Ovary (tissue), 7 donors: ENCODE measurements at regions not wholly inside any gene's neighbourhood (a gene's known extent, or its start where the extent isn't known, plus 50 kb on each side); places are given as distances from the start of the nearest gene placed in this dataset.

Experiments
- DNase-seq, 5 donors: peaks; one replicate each; pipeline ENCODE4 v3.0.0-alpha.2; 2019 to 2020
- H3K27ac ChIP-seq, 2 donors: fragments of 200-600 bp; one replicate each; pipeline versions ENCODE4 v1.5.1 to v1.8.0; 2019 to 2022
- H3K27me3 ChIP-seq: fragments of 200-600 bp; one replicate; pipeline ENCODE4 v1.8.0; 2022
- H3K36me3 ChIP-seq: fragments of 200-600 bp; sonication (generic); one replicate; pipeline ENCODE4 v1.5.1; 2019
- H3K4me1 ChIP-seq: one replicate; pipeline ENCODE4 v1.8.1; 2013; ENCODE audit warnings: mild to moderate bottlenecking, moderate library complexity; ENCODE audit not compliant: insufficient read depth
- H3K4me3 ChIP-seq: fragments of 200-600 bp; sonication (generic); one replicate; pipeline ENCODE4 v1.5.1; 2017
- H3K9me3 ChIP-seq, 2 donors: fragments of 200-600 bp in 1 of 2; sonication (generic) in 1 of 2; one replicate each; pipeline versions ENCODE4 v1.5.1 to v1.8.1; 2013 to 2019; ENCODE audit warnings: mild to moderate bottlenecking in 1 of 2, moderate library complexity in 1 of 2
- EP300 ChIP-seq: sonication (generic); formaldehyde crosslinking; IDR thresholded peaks from one replicate; pipeline ENCODE4 v1.6.1; 2017; ENCODE audit warnings: antibody characterized with exemption
- POLR2A ChIP-seq: fragments of 450-650 bp; IDR thresholded peaks from one replicate; pipeline ENCODE4 v1.6.1; 2017; ENCODE audit warnings: antibody characterized with exemption, mild to moderate bottlenecking, moderate library complexity
- WGBS, 3 donors: extraction: QIAGEN DNeasy Blood & Tissue Kit in 1 of 3; methylation state at CpG; one replicate each; pipeline versions ENCODE4 v1.1.5 to v1.1.7; 2013 to 2017; 5-methylcytosine and 5-hydroxymethylcytosine counted together
- intact Hi-C, 4 donors: fragments of 100-400 bp; cut with DNase I; formaldehyde crosslinking; loops; one replicate each; pipeline versions ENCODE4 v1.11.0 to v1.15.1; 2022 to 2023
- TF ChIP-seq, protein P1 (sequence below), 3 donors: fragments of 450-650 bp in 2 of 3; fragments of 200-600 bp in 1 of 3; IDR thresholded peaks; one replicate each; pipeline versions ENCODE4 v1.5.1 to v1.8.0; 2016 to 2022; ENCODE audit warnings: antibody characterized with exemption in 3 of 3, mild to moderate bottlenecking in 1 of 3
- donor health status: DM: no; HTN: no; CAD: no; lungs with moderate emphysema.
- donor health status: DM: no; HTN: no; CAD: no.
- donor health status: Bipolar disorder and iron deficiency.
- donor health status: DM: no; HTN: no; CAD: no.
- donor health status: DM: yes; HTN: yes; CAD: no.

DNA sequence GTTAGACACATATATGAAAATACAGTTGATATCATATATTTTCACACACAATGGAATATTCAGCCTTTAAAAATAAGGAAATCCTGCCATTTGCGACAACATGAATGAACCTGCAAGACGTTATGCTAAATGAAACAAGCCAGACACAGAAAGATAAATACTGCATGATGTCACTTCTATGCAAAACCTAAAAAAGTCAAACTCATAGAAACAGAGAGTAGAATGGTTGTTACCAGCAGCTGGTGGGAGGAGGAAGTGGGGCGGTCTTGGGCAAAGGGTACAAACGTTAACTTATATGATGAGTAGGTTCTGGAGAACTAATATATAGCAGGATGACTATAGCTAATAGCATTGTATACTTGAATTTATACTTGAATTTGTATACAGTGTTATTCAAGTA, 213.2 kb upstream of the NR2F2 start:
- Histone ChIP-seq H3K4me1 (peaks cover 6% of the 10 kb centered on the region), H3K27ac (no peak overlapping the region), H3K4me3 (no peak overlapping the region), H3K27me3 (no peaks in the 10 kb centered on the region), H3K9me3 (no peaks in the 10 kb centered on the region), H3K36me3 (no peaks in the 10 kb centered on the region)
- TF ChIP-seq, protein P1, sequence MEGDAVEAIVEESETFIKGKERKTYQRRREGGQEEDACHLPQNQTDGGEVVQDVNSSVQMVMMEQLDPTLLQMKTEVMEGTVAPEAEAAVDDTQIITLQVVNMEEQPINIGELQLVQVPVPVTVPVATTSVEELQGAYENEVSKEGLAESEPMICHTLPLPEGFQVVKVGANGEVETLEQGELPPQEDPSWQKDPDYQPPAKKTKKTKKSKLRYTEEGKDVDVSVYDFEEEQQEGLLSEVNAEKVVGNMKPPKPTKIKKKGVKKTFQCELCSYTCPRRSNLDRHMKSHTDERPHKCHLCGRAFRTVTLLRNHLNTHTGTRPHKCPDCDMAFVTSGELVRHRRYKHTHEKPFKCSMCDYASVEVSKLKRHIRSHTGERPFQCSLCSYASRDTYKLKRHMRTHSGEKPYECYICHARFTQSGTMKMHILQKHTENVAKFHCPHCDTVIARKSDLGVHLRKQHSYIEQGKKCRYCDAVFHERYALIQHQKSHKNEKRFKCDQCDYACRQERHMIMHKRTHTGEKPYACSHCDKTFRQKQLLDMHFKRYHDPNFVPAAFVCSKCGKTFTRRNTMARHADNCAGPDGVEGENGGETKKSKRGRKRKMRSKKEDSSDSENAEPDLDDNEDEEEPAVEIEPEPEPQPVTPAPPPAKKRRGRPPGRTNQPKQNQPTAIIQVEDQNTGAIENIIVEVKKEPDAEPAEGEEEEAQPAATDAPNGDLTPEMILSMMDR (IDR thresholded peaks at IDR 0.05): no peak
- no peak for TF ChIP-seq POLR2A
- TF ChIP-seq EP300: no peak
- DNase-seq: no peak
- intact Hi-C loops: no loop called here
- WGBS, 3 donors: 69 to 93% (median 89%) methylated on average over 4 of the region's 4 CpGs

DNA sequence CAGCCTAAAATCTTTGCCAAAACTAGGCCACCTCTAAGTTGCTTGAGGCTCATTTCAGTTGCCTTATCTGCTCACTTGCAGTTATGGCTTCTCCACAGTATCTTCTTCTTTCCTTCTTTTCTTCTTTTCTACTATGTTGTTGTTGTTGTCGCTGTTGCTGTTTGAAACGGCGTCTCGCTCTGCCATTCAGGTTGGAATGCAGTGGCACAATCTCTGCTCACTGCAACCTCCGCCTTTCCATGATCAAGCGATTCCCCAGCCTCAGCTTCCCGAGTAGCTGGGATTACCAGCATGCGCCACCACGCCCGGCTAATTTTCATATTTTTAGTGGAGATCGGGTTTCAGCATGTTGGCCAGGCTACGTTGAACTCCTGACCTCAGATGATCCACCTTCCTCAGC, 210.8 kb upstream of the NR2F2 start:
- H3K27me3 ChIP-seq: no peaks in the 10 kb centered on the region
- WGBS, 3 donors: 88 to 95% (median 93%) methylated on average over 12 of the region's 12 CpGs
- intact Hi-C loops: no loop called here
- no peak for DNase-seq
- no peak overlapping the region for H3K4me3 ChIP-seq
- no peaks in the 10 kb centered on the region for H3K9me3 ChIP-seq
- H3K36me3 ChIP-seq: no peaks in the 10 kb centered on the region
- TF ChIP-seq EP300: no peak
- TF ChIP-seq, protein P1 (IDR thresholded peaks at IDR 0.05): no peak
- TF ChIP-seq POLR2A: no peak
- H3K27ac ChIP-seq: no peak overlapping the region
- H3K4me1 ChIP-seq: peaks cover 2% of the 10 kb centered on the region

DNA sequence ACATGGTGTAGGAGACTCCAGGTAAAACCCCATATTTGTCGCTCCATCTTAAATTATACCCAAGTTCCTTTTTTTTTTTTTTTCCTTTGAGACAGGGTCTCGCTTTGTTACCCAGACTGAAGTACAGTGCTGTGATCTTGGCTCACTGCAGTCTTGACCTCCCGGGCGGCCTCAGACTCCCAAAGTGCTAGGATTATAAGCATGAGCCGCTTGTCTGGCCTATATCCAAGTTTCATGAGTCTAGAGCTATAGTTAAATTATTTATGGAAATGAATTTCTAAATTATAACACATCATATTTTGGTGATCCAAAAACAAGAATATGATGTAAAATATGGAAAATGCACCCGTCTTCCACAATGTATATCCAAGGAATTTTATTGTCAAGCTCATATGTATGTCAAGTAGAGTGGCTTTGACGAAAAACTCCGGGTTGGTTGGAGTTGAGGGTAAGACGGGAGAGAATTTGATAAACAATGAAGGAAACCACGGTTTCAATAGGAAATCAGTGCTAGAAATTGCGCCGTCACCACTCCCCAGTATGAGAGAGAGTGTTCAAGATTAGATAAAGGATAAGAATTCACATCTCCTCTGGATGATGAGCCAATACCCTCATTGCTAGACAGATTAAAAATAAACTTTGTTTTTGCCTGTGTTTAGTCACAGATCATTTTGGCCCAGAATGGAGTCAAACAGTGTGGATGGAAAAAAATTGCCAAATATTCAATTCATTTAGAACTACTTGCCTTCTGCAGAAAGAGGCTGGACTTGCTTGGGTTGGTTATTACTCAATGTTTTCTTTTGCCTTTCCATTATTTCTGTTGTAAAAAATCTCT, 209.2 kb upstream of the NR2F2 start:
- no peaks in the 10 kb centered on the region for H3K27me3 ChIP-seq
- intact Hi-C loops: no loop called here
- H3K4me1 ChIP-seq: no peaks in the 10 kb centered on the region
- no peak overlapping the region for H3K4me3 ChIP-seq
- no peaks in the 10 kb centered on the region for H3K9me3 ChIP-seq
- WGBS, 3 donors: 83 to 91% (median 90%) methylated on average over 12 of the region's 12 CpGs
- DNase-seq: no peak
- no peaks in the 10 kb centered on the region for H3K36me3 ChIP-seq
- H3K27ac ChIP-seq: no peak overlapping the region
- TF ChIP-seq, protein P1 (IDR thresholded peaks at IDR 0.05): no peak
- TF ChIP-seq POLR2A (no peak), EP300 (no peak)

DNA sequence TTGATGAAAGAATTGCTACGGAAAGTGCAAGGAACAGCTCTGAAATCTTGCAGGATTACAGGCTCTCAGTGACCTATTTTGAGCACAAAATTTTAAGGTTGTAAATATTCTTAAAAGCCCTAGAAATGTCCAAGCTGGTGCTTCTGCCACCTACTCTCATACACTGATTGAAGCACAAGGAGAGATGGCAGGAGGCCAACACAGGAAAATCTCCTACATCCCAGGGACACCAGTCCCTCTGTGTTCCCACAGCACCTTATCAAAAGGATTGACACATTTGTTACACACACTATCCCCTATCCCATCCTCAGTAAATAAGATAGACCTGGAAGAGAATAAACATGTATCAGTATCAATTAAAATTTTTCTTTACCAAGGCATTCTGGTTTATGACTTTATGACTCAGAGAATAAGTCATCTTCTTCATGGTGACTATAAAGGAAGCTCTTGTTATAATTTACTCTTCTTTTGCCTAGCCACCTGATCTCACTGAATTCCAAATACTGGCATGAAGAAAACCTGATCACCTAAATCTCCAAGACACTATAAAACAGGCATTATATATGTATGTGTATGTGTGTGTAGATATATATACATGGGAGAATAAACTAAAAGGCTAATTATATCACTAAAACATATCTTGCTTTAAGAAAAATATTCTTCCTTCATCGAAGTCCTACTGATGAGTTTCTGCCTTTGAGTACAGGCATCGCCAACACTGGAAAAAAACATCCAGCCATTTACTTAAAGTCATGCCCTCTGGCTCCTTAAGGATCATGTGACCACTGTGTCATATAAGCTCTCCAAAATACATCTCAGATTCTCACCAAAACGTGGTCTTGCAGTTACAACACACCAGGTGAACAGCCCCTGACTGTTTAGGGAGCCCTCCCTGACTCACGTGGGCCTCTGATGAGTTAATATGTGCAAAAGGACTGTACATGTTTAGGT, 208.1 kb upstream of the NR2F2 start:
- intact Hi-C loops: no loop called here
- H3K27me3 ChIP-seq: no peaks in the 10 kb centered on the region
- H3K4me3 ChIP-seq: no peak overlapping the region
- TF ChIP-seq POLR2A (no peak), EP300 (no peak)
- TF ChIP-seq, protein P1 (IDR thresholded peaks at IDR 0.05): no peak
- no peaks in the 10 kb centered on the region for H3K36me3 ChIP-seq
- no peaks in the 10 kb centered on the region for H3K9me3 ChIP-seq
- H3K4me1 ChIP-seq: no peaks in the 10 kb centered on the region
- 81 to 86% (median 83%) methylated on average over 5 of the region's 5 CpGs for WGBS, 3 donors
- H3K27ac ChIP-seq: no peak overlapping the region
- DNase-seq: no peak
